NCI-H524 (cell line): ENCODE measurements at regions not wholly inside any gene's neighbourhood (a gene's known extent, or its start where the extent isn't known, plus 50 kb on each side); places are given as distances from the start of the nearest gene placed in this dataset.
"Not testable (repeated sequence)": the region's sequence is repeated elsewhere in the genome, so short reads cannot be mapped to it uniquely, and the experiment has no call there.

Experiments
- DNase-seq, 2 experiments: peaks; one replicate each; lab custom pipeline; 2025; lab: John Stamatoyannopoulos, UW

- DNase-seq = not testable (repeated sequence)
These were observed 424.3 kb upstream of the ZNF337 start for GRCh38 chr20:26120920-26121319.

- DNase-seq = not testable (repeated sequence)
These were observed 397.8 kb upstream of the ZNF337 start for GRCh38 chr20:26094498-26094897.

- DNase-seq = not testable (repeated sequence)
These were observed 395.3 kb upstream of the ZNF337 start for GRCh38 chr20:26091921-26092320.

GRCh38 chr20:26086195-26086594 is 389.5 kb upstream of the ZNF337 start:
- not testable (repeated sequence) for DNase-seq

DNA sequence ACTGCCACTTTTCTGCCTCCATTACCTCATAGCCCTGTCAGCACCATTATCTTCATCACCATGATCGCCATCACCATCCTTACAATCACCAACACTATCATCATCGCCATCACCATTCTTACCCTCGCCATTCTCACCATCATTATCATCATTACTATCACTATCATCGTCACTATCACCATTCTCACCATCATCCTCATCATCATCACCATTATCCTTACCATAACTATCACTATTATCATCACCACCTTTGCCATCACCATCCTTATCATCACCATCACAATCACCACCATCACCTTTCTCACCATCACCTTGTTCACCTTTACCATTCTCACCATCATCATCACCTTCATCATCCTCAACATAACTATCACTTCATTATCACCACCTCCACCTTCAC is 377.3 kb upstream of the ZNF337 start:
- not testable (repeated sequence) for DNase-seq

- not testable (repeated sequence) for DNase-seq
These were observed 362.7 kb upstream of the ZNF337 start for GRCh38 chr20:26059324-26059723.

- DNase-seq = not testable (repeated sequence)
These were observed 361.8 kb upstream of the ZNF337 start for GRCh38 chr20:26058446-26058845.

DNA sequence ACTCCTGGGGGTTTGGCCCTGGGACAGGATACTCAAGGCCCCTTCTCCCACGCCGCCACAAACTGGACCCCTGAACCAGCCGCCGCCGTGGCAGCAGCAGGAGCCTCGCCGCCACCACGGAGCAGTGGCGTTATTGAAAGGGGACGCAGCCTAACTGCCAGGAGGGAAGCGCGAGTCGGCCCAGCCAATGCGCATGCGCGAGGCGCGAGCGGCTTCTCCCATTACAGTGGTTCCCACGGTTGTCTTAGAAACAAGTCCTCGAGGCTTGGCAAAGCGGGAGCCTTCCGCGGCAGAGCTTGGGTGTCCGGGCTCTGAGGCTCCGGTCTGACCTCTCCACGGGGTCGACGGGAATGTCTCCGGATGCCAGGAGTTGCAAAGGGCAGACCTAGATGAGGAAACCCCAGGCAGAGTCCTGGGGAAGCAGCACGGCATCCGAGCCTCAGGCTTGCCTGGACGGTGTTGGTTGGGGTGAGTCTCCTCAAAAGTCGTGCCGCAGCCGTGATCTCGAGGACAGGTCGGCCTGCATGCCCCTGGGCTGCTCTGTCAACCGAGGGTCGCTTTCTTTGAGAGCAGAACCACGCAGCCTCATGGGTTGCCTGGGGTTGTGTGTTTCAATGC is 360.6 kb upstream of the ZNF337 start:
- DNase-seq = not testable (repeated sequence)

DNA sequence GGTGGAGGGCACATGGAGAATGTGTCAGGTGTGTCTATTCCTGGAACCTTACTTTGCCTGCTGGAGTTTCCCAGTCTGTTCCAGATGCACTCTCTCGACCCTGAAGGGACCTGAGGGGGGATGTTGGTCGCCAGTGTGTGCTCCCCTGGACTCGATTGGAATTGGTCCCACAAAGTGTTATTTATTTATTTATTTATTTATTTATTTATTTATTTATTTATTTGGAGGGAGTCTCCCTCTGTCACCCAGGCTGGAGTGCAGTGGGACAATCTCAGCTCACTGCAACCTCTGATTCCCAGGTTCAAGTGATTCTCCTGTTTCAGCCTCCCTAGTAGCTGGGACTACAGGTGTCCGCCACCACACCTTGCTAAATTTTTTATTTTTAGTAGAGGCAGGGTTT is 329.1 kb upstream of the ZNF337 start:
- not testable (repeated sequence) for DNase-seq

DNA sequence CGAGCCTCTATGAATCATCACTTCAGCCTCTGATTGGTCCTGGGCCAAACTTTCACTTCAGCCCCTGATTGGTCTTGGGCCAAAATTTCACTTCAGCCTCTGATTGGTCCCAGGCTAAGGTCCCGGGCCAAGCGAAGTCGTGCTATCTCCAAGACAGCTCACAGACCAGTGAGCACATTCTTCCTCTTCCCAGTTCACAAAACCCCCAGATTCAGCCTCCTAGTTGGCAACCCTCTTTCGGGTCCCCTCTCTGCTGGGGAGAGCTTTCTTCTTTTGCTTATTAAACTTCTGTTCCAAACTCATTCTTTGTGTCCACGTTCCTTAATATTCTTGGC is 314.3 kb upstream of the ZNF337 start:
- not testable (repeated sequence) for DNase-seq

- DNase-seq = not testable (repeated sequence)
These were observed 313.7 kb upstream of the ZNF337 start for GRCh38 chr20:26010224-26010941.

GRCh38 chr20:26009402-26010223 is 313.0 kb upstream of the ZNF337 start:
- DNase-seq = peak; percentile 88 to 96

- DNase-seq = not testable (repeated sequence)
These were observed 311.4 kb upstream of the ZNF337 start for GRCh38 chr20:26008026-26008425.

DNA sequence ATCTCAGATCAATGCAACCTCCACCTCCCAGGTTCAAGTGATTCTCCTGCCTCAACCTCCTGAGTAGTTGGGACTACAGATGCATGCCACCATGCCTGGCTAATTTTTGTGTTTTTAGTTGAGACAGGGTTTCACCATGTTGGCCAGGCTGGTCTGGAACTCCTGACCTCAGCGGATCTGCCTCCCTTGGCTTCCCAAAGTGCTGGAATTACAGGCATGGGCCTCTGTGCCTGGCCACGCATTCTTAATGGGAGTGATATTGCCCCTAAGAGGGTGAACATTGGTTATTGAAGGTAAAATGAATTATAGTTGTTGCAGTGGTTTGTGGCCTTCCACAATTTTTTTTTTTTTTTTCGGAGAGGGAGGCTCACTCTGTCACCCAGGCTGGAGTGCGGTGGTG is 309.5 kb upstream of the ZNF337 start:
- DNase-seq = not testable (repeated sequence)

DNA sequence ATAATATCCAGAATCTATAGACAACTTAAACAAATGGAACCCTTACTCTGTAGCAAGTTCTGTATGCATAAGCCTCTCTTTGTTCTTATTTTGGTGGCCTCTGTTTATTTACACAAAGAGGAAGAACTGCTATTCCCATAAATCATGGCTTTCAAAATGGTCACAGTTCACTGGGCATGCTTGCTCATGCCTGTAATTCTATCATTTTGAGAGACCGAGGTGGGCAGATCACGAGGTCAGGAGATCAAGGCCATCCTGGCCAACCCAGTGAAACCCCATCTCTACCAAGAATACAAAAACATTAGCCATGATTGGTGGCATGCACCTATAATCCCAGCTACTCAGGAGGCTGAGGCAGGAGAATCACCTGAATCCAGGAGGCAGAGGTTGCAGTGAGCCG is 307.3 kb upstream of the ZNF337 start:
- DNase-seq = not testable (repeated sequence)

DNA sequence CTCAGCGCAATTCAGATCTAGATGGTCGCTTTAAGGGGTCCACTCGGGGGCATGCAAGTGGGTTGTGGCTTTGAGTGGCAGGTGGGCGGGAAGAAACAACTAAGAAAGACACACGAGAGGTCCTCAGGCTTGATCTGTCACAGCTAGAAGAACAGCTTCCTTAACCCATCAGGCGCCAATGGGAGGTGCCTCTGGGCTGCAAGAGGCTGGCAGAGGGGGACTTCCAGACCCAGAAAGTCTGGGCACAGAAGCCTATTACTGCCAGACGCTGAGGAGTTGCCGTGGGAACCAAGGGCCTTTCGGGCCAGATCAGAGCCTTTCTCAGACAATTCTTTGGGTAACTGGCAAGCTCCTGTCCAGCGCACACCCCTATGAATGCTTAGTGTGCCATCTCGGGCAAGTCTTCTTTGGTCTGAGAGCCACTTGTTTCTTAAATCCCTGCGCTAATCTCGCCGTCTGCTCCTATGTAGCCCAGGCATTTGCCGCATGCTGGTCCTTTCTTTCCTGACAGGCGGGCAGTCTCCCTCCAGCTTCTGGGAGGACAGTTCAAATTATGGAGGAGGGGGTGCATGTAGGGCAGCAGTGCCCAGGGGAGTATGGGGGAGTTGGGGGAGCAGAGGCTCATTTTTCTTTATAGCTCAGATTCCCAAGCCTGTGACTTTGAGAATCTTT is 300.9 kb upstream of the ZNF337 start:
- peak; percentile 75 to 86 for DNase-seq

DNA sequence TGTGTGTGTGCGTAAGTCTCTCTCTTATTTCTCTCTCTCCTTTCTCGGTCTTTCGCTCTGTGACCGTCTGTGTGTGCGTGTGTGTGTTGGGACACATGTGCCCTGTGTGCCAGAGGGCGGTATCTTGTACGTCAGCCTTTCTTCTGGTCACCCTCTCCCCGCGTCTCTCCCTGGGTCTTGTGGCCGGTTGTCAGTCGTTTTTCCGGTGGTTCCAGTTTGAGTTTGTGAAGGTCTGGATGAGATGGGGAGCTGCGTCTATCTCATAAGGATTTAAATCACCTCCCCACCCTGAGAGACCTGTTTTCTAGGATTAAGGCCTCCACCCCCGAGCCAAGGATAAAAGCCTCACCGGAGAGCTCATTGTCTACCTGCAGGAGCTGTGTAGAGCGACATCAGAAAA is 295.5 kb upstream of the ZNF337 start:
- DNase-seq = no peak

GRCh38 chr20:25991756-25992130 is 295.1 kb upstream of the ZNF337 start:
- no peak for DNase-seq

- DNase-seq = no peak
These were observed 294.6 kb upstream of the ZNF337 start for GRCh38 chr20:25991051-25991755.

DNA sequence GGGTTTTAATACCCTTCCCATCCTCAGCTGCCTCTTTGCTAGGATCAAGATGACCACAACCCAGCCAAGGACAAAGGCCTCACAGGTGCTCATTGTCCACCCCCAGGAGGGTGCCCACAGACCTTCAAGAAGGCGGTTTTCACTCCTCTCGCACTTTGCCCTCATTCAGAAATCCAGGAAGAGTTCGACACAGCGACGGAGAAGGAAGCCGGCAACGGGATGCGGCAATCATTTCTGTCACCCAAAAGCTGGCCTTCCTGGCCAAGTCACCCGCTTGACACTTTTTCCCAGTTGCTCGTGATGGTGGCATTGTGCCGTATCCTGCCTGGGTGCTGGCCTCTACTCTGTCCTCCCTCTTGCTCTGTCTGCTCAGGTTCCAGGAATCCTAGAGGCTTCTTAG is 293.0 kb upstream of the ZNF337 start:
- DNase-seq = not testable (repeated sequence)

GRCh38 chr20:25989196-25989595 is 292.5 kb upstream of the ZNF337 start:
- DNase-seq = no peak
